WTC11 (cell line): ENCODE measurements at regions not wholly inside any gene's neighbourhood (a gene's known extent, or its start where the extent isn't known, plus 50 kb on each side); places are given as distances from the start of the nearest gene placed in this dataset.

ENCODE experiments used
- ATAC-seq: fragments of 200-7000 bp; cut with Tn5 transposase; 2 replicates; pipeline ENCODE4 v1.10.0; 2021; ENCODE audit warnings: mild to moderate bottlenecking, moderate library complexity
- CTCF ChIA-PET: fragments of 300-600 bp; sonication (Branson Sonifier 250); formaldehyde crosslinking; loops from one replicate; lab custom pipeline; 2021; ENCODE audit warnings: antibody characterized with exemption; lab: Charles Lee
- POLR2A ChIA-PET: fragments of 350-600 bp; sonication (Branson Sonifier 250); formaldehyde crosslinking; loops from one replicate; lab custom pipeline; 2021; ENCODE audit warnings: antibody characterized with exemption; lab: Charles Lee
- DNase-seq: peaks from one replicate; pipeline ENCODE4 v3.0.0; 2021; ENCODE audit warnings: low spot score
- H3K27ac Mint-ChIP-seq: 2 replicates; pipeline ENCODE4 v1.8.0; 2021; ENCODE audit warnings: mixed read lengths
- H3K27me3 Mint-ChIP-seq: 2 replicates; pipeline ENCODE4 v1.8.0; 2021; ENCODE audit warnings: low read depth, mild to moderate bottlenecking, moderate library complexity, mixed read lengths
- H3K36me3 Mint-ChIP-seq: 2 replicates; pipeline ENCODE4 v1.8.0; 2021; ENCODE audit warnings: mixed read lengths
- H3K4me1 Mint-ChIP-seq: 2 replicates; pipeline ENCODE4 v1.8.0; 2022; ENCODE audit warnings: mixed read lengths
- H3K4me3 Mint-ChIP-seq: 2 replicates; pipeline ENCODE4 v1.8.0; 2021; ENCODE audit warnings: mild to moderate bottlenecking, moderate library complexity, mixed read lengths
- H3K9me3 Mint-ChIP-seq: 2 replicates; pipeline ENCODE4 v1.8.0; 2021; ENCODE audit warnings: mixed read lengths
- ATF1 ChIP-seq: sonication (generic); formaldehyde crosslinking; IDR thresholded peaks from 2 replicates; pipeline ENCODE4 v1.8.1; 2023; ENCODE audit warnings: mild to moderate bottlenecking, moderate library complexity, missing genetic modification reagents
- ATF6 ChIP-seq: sonication (generic); formaldehyde crosslinking; IDR thresholded peaks from 2 replicates; pipeline ENCODE4 v1.8.1; 2023; ENCODE audit warnings: mild to moderate bottlenecking, missing genetic modification reagents
- ESRRA ChIP-seq: sonication (generic); formaldehyde crosslinking; IDR thresholded peaks from 2 replicates; pipeline ENCODE4 v1.8.1; 2022; ENCODE audit warnings: mild to moderate bottlenecking, missing genetic modification reagents, borderline replicate concordance
- MLX ChIP-seq: sonication (generic); formaldehyde crosslinking; IDR thresholded peaks from 2 replicates; pipeline ENCODE4 v1.8.1; 2023; ENCODE audit warnings: mild to moderate bottlenecking, missing genetic modification reagents, moderate library complexity
- NR1H2 ChIP-seq: sonication (generic); formaldehyde crosslinking; IDR thresholded peaks from 2 replicates; pipeline ENCODE4 v1.9.0; 2021; ENCODE audit warnings: mild to moderate bottlenecking, moderate library complexity, missing genetic modification reagents
- NR2C2 ChIP-seq: sonication (generic); formaldehyde crosslinking; IDR thresholded peaks from 2 replicates; pipeline ENCODE4 v1.8.0; 2022; ENCODE audit warnings: mild to moderate bottlenecking, missing genetic modification reagents
- PRRX2 ChIP-seq: fragments of 250-450 bp; sonication (Bioruptor Pico); IDR thresholded peaks from 2 replicates; pipeline ENCODE4 v1.8.0; 2021; ENCODE audit warnings: mild to moderate bottlenecking
- ZNF138 ChIP-seq: sonication (generic); formaldehyde crosslinking; conservative IDR thresholded peaks from 2 replicates; pipeline ENCODE4 v1.8.1; 2022; ENCODE audit warnings: mild to moderate bottlenecking, moderate library complexity, missing genetic modification reagents
- ZNF317 ChIP-seq: sonication (generic); formaldehyde crosslinking; IDR thresholded peaks from 2 replicates; pipeline ENCODE4 v1.8.1; 2023; ENCODE audit warnings: low read depth, mild to moderate bottlenecking, moderate library complexity, missing genetic modification reagents, borderline replicate concordance
- ZNF396 ChIP-seq: fragments of 250-450 bp; sonication (Bioruptor Pico); IDR thresholded peaks from 2 replicates; pipeline ENCODE4 v1.8.0; 2021; ENCODE audit warnings: mild to moderate bottlenecking, moderate library complexity, borderline replicate concordance
- TF ChIP-seq, protein P1 (sequence below): sonication (generic); formaldehyde crosslinking; IDR thresholded peaks from 2 replicates; pipeline ENCODE4 v1.8.1; 2022; ENCODE audit warnings: low read depth, missing genetic modification reagents, borderline replicate concordance
- TF ChIP-seq, protein P2 (sequence below): sonication (generic); formaldehyde crosslinking; IDR thresholded peaks from 2 replicates; pipeline ENCODE4 v1.8.1; 2023; ENCODE audit warnings: mild to moderate bottlenecking, moderate library complexity, missing genetic modification reagents
- TF ChIP-seq, protein P3 (sequence below): fragments of 250-450 bp; sonication (Bioruptor Pico); IDR thresholded peaks from 2 replicates; pipeline ENCODE4 v1.8.0; 2021; ENCODE audit warnings: mild to moderate bottlenecking

GRCh38 chr5:104646416-104646815, 1083.8 kb upstream of the NUDT12 start:
- no peaks in the 10 kb centered on the region for H3K9me3 Mint-ChIP-seq
- ATAC-seq: no peak
- H3K36me3 Mint-ChIP-seq: no peaks in the 10 kb centered on the region
- no peak overlapping the region for H3K27ac Mint-ChIP-seq
- peaks cover 9% of the 10 kb centered on the region for H3K4me1 Mint-ChIP-seq
- no peak overlapping the region for H3K4me3 Mint-ChIP-seq
- TF ChIP-seq ZNF317: no peak
- TF ChIP-seq ZNF138 (CRISPR knock-in tag): no peak
- TF ChIP-seq NR2C2 (CRISPR knock-in tag): no peak
- TF ChIP-seq, protein P1, sequence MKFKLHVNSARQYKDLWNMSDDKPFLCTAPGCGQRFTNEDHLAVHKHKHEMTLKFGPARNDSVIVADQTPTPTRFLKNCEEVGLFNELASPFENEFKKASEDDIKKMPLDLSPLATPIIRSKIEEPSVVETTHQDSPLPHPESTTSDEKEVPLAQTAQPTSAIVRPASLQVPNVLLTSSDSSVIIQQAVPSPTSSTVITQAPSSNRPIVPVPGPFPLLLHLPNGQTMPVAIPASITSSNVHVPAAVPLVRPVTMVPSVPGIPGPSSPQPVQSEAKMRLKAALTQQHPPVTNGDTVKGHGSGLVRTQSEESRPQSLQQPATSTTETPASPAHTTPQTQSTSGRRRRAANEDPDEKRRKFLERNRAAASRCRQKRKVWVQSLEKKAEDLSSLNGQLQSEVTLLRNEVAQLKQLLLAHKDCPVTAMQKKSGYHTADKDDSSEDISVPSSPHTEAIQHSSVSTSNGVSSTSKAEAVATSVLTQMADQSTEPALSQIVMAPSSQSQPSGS (CRISPR knock-in tag): no peak
- TF ChIP-seq, protein P2, sequence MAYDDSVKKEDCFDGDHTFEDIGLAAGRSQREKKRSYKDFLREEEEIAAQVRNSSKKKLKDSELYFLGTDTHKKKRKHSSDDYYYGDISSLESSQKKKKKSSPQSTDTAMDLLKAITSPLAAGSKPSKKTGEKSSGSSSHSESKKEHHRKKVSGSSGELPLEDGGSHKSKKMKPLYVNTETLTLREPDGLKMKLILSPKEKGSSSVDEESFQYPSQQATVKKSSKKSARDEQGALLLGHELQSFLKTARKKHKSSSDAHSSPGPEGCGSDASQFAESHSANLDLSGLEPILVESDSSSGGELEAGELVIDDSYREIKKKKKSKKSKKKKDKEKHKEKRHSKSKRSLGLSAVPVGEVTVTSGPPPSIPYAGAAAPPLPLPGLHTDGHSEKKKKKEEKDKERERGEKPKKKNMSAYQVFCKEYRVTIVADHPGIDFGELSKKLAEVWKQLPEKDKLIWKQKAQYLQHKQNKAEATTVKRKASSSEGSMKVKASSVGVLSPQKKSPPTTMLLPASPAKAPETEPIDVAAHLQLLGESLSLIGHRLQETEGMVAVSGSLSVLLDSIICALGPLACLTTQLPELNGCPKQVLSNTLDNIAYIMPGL (CRISPR knock-in tag): no peak
- TF ChIP-seq ATF1 (CRISPR knock-in tag): no peak
- no peak for TF ChIP-seq ESRRA
- TF ChIP-seq, protein P3, sequence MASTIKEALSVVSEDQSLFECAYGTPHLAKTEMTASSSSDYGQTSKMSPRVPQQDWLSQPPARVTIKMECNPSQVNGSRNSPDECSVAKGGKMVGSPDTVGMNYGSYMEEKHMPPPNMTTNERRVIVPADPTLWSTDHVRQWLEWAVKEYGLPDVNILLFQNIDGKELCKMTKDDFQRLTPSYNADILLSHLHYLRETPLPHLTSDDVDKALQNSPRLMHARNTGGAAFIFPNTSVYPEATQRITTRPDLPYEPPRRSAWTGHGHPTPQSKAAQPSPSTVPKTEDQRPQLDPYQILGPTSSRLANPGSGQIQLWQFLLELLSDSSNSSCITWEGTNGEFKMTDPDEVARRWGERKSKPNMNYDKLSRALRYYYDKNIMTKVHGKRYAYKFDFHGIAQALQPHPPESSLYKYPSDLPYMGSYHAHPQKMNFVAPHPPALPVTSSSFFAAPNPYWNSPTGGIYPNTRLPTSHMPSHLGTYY (CRISPR knock-in tag): no peak
- no peak for DNase-seq
- ChIA-PET POLR2A (no interaction called here), CTCF (no interaction called here)
- H3K27me3 Mint-ChIP-seq: peaks cover 85% of the 10 kb centered on the region

GRCh38 chr5:104643320-104643719, 1080.7 kb upstream of the NUDT12 start:
- no peak overlapping the region for H3K27ac Mint-ChIP-seq
- no peak overlapping the region for H3K4me3 Mint-ChIP-seq
- no peak for ATAC-seq
- H3K9me3 Mint-ChIP-seq: no peaks in the 10 kb centered on the region
- H3K4me1 Mint-ChIP-seq: no peaks in the 10 kb centered on the region
- H3K27me3 Mint-ChIP-seq: peaks cover 54% of the 10 kb centered on the region
- CTCF ChIA-PET: no interaction called here
- TF ChIP-seq ZNF396 (no peak), NR1H2 (CRISPR knock-in tag) (no peak)
- no peak for DNase-seq
- no peaks in the 10 kb centered on the region for H3K36me3 Mint-ChIP-seq
- POLR2A ChIA-PET: no interaction called here

DNA sequence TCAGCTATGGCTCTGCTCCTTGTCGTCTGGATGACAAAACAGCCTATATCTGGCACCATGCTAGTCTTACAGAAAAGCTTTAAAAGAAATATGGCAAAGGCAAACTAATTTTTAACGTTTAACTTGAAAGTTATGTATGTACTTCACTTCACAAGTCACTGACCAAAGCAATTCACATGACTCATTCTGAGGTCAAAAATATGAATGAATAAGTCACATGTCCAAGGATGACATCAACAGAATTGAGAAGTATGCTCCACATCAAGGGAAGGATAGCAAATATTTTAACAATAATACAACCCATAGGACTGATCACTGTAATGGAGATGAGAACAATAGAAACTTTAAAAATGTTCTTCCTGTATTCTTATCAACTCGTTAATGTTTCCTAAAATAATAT, 1072.6 kb upstream of the NUDT12 start:
- H3K4me3 Mint-ChIP-seq: no peak overlapping the region
- DNase-seq (no peak), ATAC-seq (no peak)
- H3K27ac Mint-ChIP-seq: no peak overlapping the region
- H3K4me1 Mint-ChIP-seq: peaks cover 3% of the 10 kb centered on the region; the same call in 1 of the 2 replicates
- H3K36me3 Mint-ChIP-seq: no peaks in the 10 kb centered on the region
- POLR2A ChIA-PET: no interaction called here
- TF ChIP-seq PRRX2 (CRISPR knock-in tag) (no peak), MLX (CRISPR knock-in tag) (no peak), ATF6 (no peak)
- TF ChIP-seq, protein P1 (CRISPR knock-in tag): no peak
- TF ChIP-seq, protein P3 (CRISPR knock-in tag): no peak
- H3K27me3 Mint-ChIP-seq: no peaks in the 10 kb centered on the region
- no peaks in the 10 kb centered on the region for H3K9me3 Mint-ChIP-seq
- CTCF ChIA-PET: no interaction called here
